Astrocyte of the cerebellum (primary cell): ENCODE measurements at regions not wholly inside any gene's neighbourhood (a gene's known extent, or its start where the extent isn't known, plus 50 kb on each side); places are given as distances from the start of the nearest gene placed in this dataset.

Experiments used
- DNase-seq: peaks from one replicate; pipeline ENCODE4 v3.0.0-alpha.2; 2011; ENCODE audit warnings: low read depth
- H3K4me3 ChIP-seq: 2 replicates; pipeline ENCODE4 v1.5.1; 2011; ENCODE audit warnings: mild to moderate bottlenecking, low read depth, low read length, moderate library complexity
- in situ Hi-C: cut with HindIII; loops from 2 replicates; pipeline ENCODE4 v1.10.0; 2017; ENCODE audit warnings: low sequenced_read_pairs
- TF ChIP-seq, protein P1 (sequence below): IDR thresholded peaks from 2 replicates; pipeline ENCODE4 v1.5.1; 2012; ENCODE audit warnings: low read length, low read depth, moderate library complexity, mild to moderate bottlenecking; ENCODE audit errors: missing control alignments

DNA sequence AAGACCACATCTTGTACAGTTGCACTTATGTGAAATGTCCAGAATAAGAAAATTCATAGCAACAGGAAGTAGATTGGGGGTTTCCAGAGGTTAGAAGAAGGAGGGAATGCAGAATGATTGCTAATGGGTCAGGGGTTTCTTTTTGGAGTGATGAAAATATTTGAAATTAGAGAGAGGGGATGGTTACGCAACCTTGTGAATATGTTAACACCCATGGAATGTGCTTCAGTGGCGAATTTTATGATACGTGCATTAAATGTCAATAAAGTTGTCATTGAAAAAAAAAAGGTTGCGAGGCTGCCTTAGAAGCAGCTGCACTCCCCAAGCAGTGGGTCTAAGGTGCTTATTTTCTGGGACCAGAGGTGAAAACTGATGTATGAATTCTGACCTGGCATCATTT, 64.4 kb upstream of the SUB1 start:
- H3K4me3 ChIP-seq = no peak overlapping the region
- TF ChIP-seq, protein P1, sequence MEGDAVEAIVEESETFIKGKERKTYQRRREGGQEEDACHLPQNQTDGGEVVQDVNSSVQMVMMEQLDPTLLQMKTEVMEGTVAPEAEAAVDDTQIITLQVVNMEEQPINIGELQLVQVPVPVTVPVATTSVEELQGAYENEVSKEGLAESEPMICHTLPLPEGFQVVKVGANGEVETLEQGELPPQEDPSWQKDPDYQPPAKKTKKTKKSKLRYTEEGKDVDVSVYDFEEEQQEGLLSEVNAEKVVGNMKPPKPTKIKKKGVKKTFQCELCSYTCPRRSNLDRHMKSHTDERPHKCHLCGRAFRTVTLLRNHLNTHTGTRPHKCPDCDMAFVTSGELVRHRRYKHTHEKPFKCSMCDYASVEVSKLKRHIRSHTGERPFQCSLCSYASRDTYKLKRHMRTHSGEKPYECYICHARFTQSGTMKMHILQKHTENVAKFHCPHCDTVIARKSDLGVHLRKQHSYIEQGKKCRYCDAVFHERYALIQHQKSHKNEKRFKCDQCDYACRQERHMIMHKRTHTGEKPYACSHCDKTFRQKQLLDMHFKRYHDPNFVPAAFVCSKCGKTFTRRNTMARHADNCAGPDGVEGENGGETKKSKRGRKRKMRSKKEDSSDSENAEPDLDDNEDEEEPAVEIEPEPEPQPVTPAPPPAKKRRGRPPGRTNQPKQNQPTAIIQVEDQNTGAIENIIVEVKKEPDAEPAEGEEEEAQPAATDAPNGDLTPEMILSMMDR = no peak
- DNase-seq = no peak
- in situ Hi-C loops = no loop called here

DNA sequence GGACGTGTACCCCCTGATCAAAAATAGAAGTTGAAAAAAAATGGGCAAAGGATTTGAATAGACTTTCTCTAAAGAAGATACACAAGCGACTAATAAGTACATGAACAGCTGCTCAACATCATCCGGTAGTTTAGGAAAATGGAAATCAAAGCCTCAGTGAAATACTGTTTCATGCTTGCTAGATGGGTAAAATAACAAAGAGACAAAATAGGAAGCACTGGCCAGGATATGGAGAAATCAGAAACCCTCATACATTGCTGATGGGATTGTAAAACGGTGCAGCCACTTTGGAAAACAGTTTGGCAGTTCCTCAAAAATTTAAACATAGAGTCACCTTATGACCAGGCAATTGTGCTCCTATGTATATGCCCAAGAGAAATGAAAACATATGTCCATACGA, 65.0 kb upstream of the SUB1 start:
- H3K4me3 ChIP-seq = no peak overlapping the region
- no peak for DNase-seq
- TF ChIP-seq, protein P1 = no peak
- in situ Hi-C loops = no loop called here

DNA sequence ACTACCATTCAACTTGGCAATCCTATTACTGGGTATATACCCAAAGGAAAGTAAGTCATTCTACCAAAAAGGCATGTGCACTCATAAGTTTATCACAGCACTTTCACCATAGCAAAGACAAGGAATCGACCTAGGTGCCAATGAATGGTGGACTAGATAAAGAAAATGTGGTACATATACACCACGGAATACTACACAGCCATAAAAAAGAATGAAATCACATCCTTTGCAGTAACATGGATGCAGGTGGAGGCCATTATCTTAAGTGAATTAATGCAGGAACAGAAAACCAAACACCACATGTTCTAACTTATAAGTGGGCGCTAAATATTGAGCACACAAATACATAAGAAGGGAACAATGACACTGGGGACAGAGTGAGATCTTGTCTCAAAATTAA, 65.8 kb upstream of the SUB1 start:
- TF ChIP-seq, protein P1 = no peak
- no peak overlapping the region for H3K4me3 ChIP-seq
- DNase-seq = no peak
- in situ Hi-C loops = no loop called here

DNA sequence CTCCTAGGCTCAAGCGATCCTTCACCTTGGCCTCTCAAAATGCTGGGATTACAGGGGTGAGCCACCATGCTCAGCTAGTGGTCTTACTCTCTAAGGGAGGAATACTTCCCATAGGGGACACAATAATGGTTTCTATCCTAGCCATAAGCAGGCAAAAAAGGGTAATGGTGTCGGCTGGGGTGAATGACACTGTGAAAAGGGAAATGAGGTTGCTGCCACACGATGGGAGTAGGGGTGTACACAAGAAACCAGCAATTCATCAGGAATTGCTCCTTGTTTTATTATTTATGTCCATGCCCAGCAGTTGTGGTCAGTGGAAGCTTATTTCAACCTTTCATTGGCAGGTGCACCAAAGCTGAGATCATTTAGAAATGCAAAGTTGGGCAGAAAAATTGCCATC, 70.3 kb upstream of the ZFR start:
- TF ChIP-seq, protein P1 = no peak
- in situ Hi-C loops = no loop called here
- no peak overlapping the region for H3K4me3 ChIP-seq
- no peak for DNase-seq

DNA sequence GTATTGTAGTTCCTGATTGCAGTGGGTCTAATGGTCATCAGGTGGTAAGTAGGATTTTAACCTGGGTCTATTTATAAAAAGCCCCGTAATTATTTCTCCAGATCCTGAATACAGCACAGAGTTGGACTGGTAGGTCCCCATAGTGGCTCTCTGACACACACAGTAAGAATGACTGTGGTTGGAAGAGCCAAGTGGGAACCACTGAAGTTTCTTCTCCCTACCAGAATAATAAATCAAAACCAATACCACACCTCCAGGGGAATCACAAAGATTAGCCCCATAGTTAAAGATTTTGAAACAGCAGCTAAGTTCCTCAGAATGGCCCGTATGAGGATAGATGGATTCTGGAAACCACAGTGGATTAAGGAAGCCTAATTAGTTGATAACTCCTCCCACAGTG, 68.4 kb upstream of the ZFR start:
- TF ChIP-seq, protein P1 = no peak
- H3K4me3 ChIP-seq = no peak overlapping the region
- in situ Hi-C loops = no loop called here
- no peak for DNase-seq

DNA sequence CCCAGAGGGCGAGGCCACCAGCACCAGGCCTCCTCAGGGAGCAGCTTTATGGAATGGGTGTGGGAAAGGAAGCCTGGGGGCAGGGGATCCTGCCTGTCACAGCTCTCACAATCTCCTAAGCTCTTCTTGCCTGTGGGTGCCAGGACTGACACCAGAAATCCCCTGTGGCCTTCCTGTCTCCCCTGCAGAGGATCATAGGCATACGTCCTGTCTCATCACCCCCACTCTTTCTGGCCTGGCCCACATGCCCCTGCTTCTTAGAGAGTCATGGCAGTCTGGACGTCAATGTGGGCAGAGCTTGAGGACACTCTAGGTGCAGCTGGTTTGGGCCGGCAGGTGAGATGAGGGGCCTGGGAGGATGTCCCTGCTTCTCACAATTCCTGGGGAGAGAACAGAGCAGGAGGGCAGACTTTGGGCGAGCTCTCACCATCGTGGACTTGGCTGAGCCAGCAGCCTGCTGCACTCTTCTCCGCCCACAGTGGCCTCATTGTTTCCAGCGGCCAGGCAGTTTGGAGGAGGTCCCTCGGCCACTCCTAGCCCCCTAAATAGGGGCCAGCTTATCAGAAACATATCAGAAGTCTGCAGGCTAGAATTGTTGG, 67.3 kb upstream of the ZFR start:
- TF ChIP-seq, protein P1 = no peak
- in situ Hi-C loops = no loop called here
- H3K4me3 ChIP-seq = no peak overlapping the region
- DNase-seq = no peak
